IMR-90 (cell line): ENCODE measurements at regions not wholly inside any gene's neighbourhood (a gene's known extent, or its start where the extent isn't known, plus 50 kb on each side); places are given as distances from the start of the nearest gene placed in this dataset.

ENCODE experiments used
- ATAC-seq: fragments of 200-7000 bp; cut with Tn5 transposase; 2 replicates; pipeline ENCODE4 v1.9.1; 2020; ENCODE audit warnings: low read depth, mild to moderate bottlenecking, moderate library complexity
- BruUV-seq: library from RNA; stranded (reverse); fragments of 400-500 nt; replicated peaks from 2 replicates; lab custom pipeline; 2021; lab: Mats Ljungman, UMichigan
- CTCF ChIA-PET: fragments of 300-600 bp; formaldehyde crosslinking; extraction: SDS; loops from one replicate; lab custom pipeline; 2021; ENCODE audit warnings: antibody characterized with exemption; lab: Yijun Ruan, JAX
- POLR2A ChIA-PET: fragments of 300-600 bp; sonication (Branson Sonifier 250); formaldehyde crosslinking; loops from one replicate; lab custom pipeline; 2022; ENCODE audit warnings: antibody characterized with exemption; ENCODE audit not compliant: unreplicated experiment; lab: Charles Lee
- DNase-seq: peaks from one replicate; pipeline ENCODE4 v3.0.0; 2013
- H2AFZ ChIP-seq: replicated peaks from 2 replicates; pipeline ENCODE3; 2013; ENCODE audit warnings: low read length, mild to moderate bottlenecking; ENCODE audit not compliant: poor library complexity
- H2AK5ac ChIP-seq: 2 replicates; pipeline ENCODE4 v1.6.1; 2013; ENCODE audit warnings: low read depth, low read length, inconsistent platforms
- H2AK9ac ChIP-seq: replicated peaks from 2 replicates; pipeline ENCODE3; 2013; ENCODE audit warnings: mild to moderate bottlenecking, low read depth, low read length, moderate library complexity; ENCODE audit not compliant: poor library complexity
- H2BK120ac ChIP-seq: 2 replicates; pipeline ENCODE4 v1.6.1; 2013; ENCODE audit warnings: low read depth, low read length, inconsistent platforms
- H2BK15ac ChIP-seq: 3 replicates; pipeline ENCODE4 v1.6.1; 2013; ENCODE audit warnings: low read depth, low read length, inconsistent platforms
- H2BK20ac ChIP-seq: 2 replicates; pipeline ENCODE4 v1.6.1; 2013; ENCODE audit warnings: low read depth, mild to moderate bottlenecking, inconsistent platforms, low read length, moderate library complexity
- H2BK5ac ChIP-seq: 2 replicates; pipeline ENCODE4 v1.6.1; 2013; ENCODE audit warnings: mild to moderate bottlenecking, low read depth, low read length, inconsistent platforms; ENCODE audit not compliant: poor library complexity, severe bottlenecking
- H3K14ac ChIP-seq: replicated peaks from 2 replicates; pipeline ENCODE4 v1.6.1; 2013; ENCODE audit warnings: low read depth, low read length, inconsistent platforms
- H3K18ac ChIP-seq: 2 replicates; pipeline ENCODE4 v1.6.1; 2013; ENCODE audit warnings: low read depth, low read length, control low read depth
- H3K23ac ChIP-seq: 2 replicates; pipeline ENCODE4 v1.6.1; 2013; ENCODE audit warnings: low read depth, low read length, inconsistent platforms
- H3K27ac ChIP-seq: 2 replicates; pipeline ENCODE4 v1.5.1; 2013; ENCODE audit warnings: mild to moderate bottlenecking, control low read depth, low read length; ENCODE audit not compliant: insufficient read depth
- H3K27me3 ChIP-seq: 2 replicates; pipeline ENCODE4 v1.6.1; 2013; ENCODE audit warnings: low read length; ENCODE audit not compliant: control insufficient read depth, insufficient read depth
- H3K36me3 ChIP-seq: 2 replicates; pipeline ENCODE4 v1.6.1; 2013; ENCODE audit warnings: low read length, mixed read lengths; ENCODE audit not compliant: control insufficient read depth, insufficient read depth
- H3K4ac ChIP-seq: 2 replicates; pipeline ENCODE4 v1.6.1; 2013; ENCODE audit warnings: low read depth, low read length, inconsistent platforms
- H3K4me1 ChIP-seq: 2 replicates; pipeline ENCODE4 v1.6.1; 2013; ENCODE audit warnings: low read length, mixed read lengths; ENCODE audit not compliant: control insufficient read depth, insufficient read depth
- H3K4me2 ChIP-seq: 2 replicates; pipeline ENCODE4 v1.6.1; 2013; ENCODE audit warnings: low read depth, mild to moderate bottlenecking, control low read depth, low read length, moderate library complexity
- H3K4me3 ChIP-seq: 2 replicates; pipeline ENCODE4 v1.5.1; 2013; ENCODE audit warnings: low read depth, mild to moderate bottlenecking, control low read depth, low read length, moderate library complexity; ENCODE audit not compliant: insufficient read depth
- H3K56ac ChIP-seq: 2 replicates; pipeline ENCODE4 v1.6.1; 2013; ENCODE audit warnings: low read length, inconsistent platforms; ENCODE audit not compliant: insufficient read depth; ENCODE audit errors: extremely low read depth
- H3K79me1 ChIP-seq, 2 experiments: 2 replicates each; pipeline ENCODE4 v1.6.1; 2013; ENCODE audit warnings: low read length in 2 of 2, inconsistent platforms in 1 of 2, low read depth in 1 of 2
- H3K9ac ChIP-seq: 2 replicates; pipeline ENCODE4 v1.6.1; 2013; ENCODE audit warnings: low read depth, low read length, control low read depth
- H3K9me1 ChIP-seq: 2 replicates; pipeline ENCODE4 v1.6.1; 2013; ENCODE audit warnings: low read length, inconsistent platforms; ENCODE audit not compliant: insufficient read depth
- H3K9me3 ChIP-seq: 2 replicates; pipeline ENCODE4 v1.6.1; 2013; ENCODE audit warnings: low read length; ENCODE audit not compliant: control insufficient read depth, insufficient read depth
- H4K20me1 ChIP-seq: 2 replicates; pipeline ENCODE4 v1.6.1; 2013; ENCODE audit warnings: low read length, inconsistent platforms; ENCODE audit not compliant: insufficient read depth
- H4K5ac ChIP-seq: 2 replicates; pipeline ENCODE4 v1.6.1; 2013; ENCODE audit warnings: mild to moderate bottlenecking, low read depth, low read length, control low read depth
- H4K8ac ChIP-seq, 2 experiments: 2 replicates each; pipeline ENCODE4 v1.6.1; 2013; ENCODE audit warnings: low read depth in 2 of 2, low read length in 2 of 2, control low read depth in 1 of 2, inconsistent platforms in 1 of 2
- H4K91ac ChIP-seq: 2 replicates; pipeline ENCODE4 v1.6.1; 2013; ENCODE audit warnings: low read depth, low read length, inconsistent platforms; ENCODE audit not compliant: insufficient read depth
- BHLHE40 ChIP-seq: fragments of 150-350 bp; IDR thresholded peaks from 2 replicates; pipeline ENCODE4 v1.6.1; 2016; ENCODE audit warnings: mild to moderate bottlenecking, low read depth, low read length
- CEBPB ChIP-seq: IDR thresholded peaks from 2 replicates; pipeline ENCODE4 v1.6.1; 2012; ENCODE audit warnings: low read depth, low read length, improper control_type of control experiment
- CTCF ChIP-seq: conservative IDR thresholded peaks from 2 replicates; pipeline ENCODE4 v1.5.1; 2012; ENCODE audit warnings: mild to moderate bottlenecking, low read depth, low read length, improper control_type of control experiment
- MAFK ChIP-seq: IDR thresholded peaks from 2 replicates; pipeline ENCODE4 v1.6.1; 2012; ENCODE audit warnings: low read depth, low read length, improper control_type of control experiment
- MAZ ChIP-seq: IDR thresholded peaks from 2 replicates; pipeline ENCODE4 v1.6.1; 2012; ENCODE audit warnings: low read depth, mild to moderate bottlenecking, low read length, improper control_type of control experiment, moderate library complexity, borderline replicate concordance
- MXI1 ChIP-seq: IDR thresholded peaks from 2 replicates; pipeline ENCODE4 v1.6.1; 2012; ENCODE audit warnings: low read depth, mild to moderate bottlenecking, low read length, moderate library complexity, borderline replicate concordance
- POLR2A ChIP-seq: IDR thresholded peaks from 2 replicates; pipeline ENCODE4 v1.6.1; 2012; ENCODE audit warnings: mild to moderate bottlenecking, low read depth, low read length
- RAD21 ChIP-seq: IDR thresholded peaks from 2 replicates; pipeline ENCODE4 v1.6.1; 2012; ENCODE audit warnings: low read length, improper control_type of control experiment
- RFX5 ChIP-seq: IDR thresholded peaks from 2 replicates; pipeline ENCODE4 v1.8.0; 2012; ENCODE audit warnings: low read depth, mild to moderate bottlenecking, low read length, moderate library complexity
- WGBS, 2 experiments: methylation state at CpG; one replicate each; pipeline versions ENCODE4 v1.1.5 to v1.1.7; 2013; ENCODE audit warnings: missing lambda C conversion rate in 2 of 2; ENCODE audit not compliant: insufficient read length in 1 of 2; ENCODE audit errors: extremely low coverage in 2 of 2; 5-methylcytosine and 5-hydroxymethylcytosine counted together
- dilution Hi-C: fragments of 300-500 bp; cut with HindIII; formaldehyde crosslinking; loops from one replicate; pipeline ENCODE4 v1.14.3; 2018; ENCODE audit warnings: low sequenced_read_pairs; ENCODE audit not compliant: unreplicated experiment
- in situ Hi-C: fragments of 300-500 bp; cut with MboI; formaldehyde crosslinking; loops from 3 replicates; pipeline ENCODE4 v1.14.3; 2019; ENCODE audit warnings: low sequenced_read_pairs, inconsistent platforms, mixed read lengths
- intact Hi-C: fragments of 100-400 bp; cut with micrococcal nuclease; formaldehyde crosslinking; loops from 2 replicates; pipeline ENCODE4 v1.10.0; 2022

GRCh38 chr2:220044383-220044782 is 417.0 kb downstream of the SLC4A3 start:
- BruUV-seq: no TSS peak
- Histone ChIP-seq H2AK9ac (no peak overlapping the region), H3K4me2 (no peak overlapping the region), H3K27me3 (no peaks in the 10 kb centered on the region), H4K8ac (peak overlapping the region in 1 of 2 experiments; percentile 38; a peak in 2 of 4 replicates), H3K18ac (peak overlapping the region; percentile 49; the same call in 1 of the 2 replicates), H4K5ac (peak overlapping the region; percentile 4; the same call in 1 of the 2 replicates), H3K56ac (0 out of 2 replicates have a peak overlapping the region, but pooled peaks have one; percentile 16), H3K4ac (peak overlapping the region; percentile 71), H3K9me1 (peaks cover 2% of the 10 kb centered on the region), H3K9ac (no peak overlapping the region), H3K14ac (peak overlapping the region; percentile 58), H2BK5ac (no peak overlapping the region), H2AK5ac (peak overlapping the region; percentile 56; the same call in 1 of the 2 replicates), H3K4me3 (no peak overlapping the region), H3K4me1 (peaks cover 5% of the 10 kb centered on the region), H4K91ac (peak overlapping the region; percentile 61), H3K9me3 (no peaks in the 10 kb centered on the region), H3K79me1 (no peaks in the 10 kb centered on the region), H4K20me1 (no peaks in the 10 kb centered on the region), H2AFZ (no peak overlapping the region), H2BK15ac (peak overlapping the region; percentile 55; the same call in 1 of the 3 replicates), H2BK20ac (peak overlapping the region; percentile 86), H3K27ac (no peak overlapping the region), H2BK120ac (peak overlapping the region; percentile 87), H3K36me3 (no peaks in the 10 kb centered on the region), H3K23ac (peak overlapping the region; percentile 77)
- dilution Hi-C loops: no loop called here
- in situ Hi-C loops: no loop called here
- ChIA-PET CTCF (no interaction called here), POLR2A (no interaction called here)
- no CpG with 5 or more reads among the region's 1 CpG for WGBS, 2 experiments
- ATAC-seq: no peak
- intact Hi-C loops: loop anchor here (10.0 kb wide), 1 partner anchor 130 kb away; no protein-coding TSS in a partner anchor
- no peak for DNase-seq
- no peak for TF ChIP-seq MAZ
- TF ChIP-seq RFX5: no peak
- no peak for TF ChIP-seq MXI1
- no peak for TF ChIP-seq CTCF
- no peak for TF ChIP-seq RAD21
- no peak for TF ChIP-seq POLR2A
- no peak for TF ChIP-seq MAFK
- TF ChIP-seq CEBPB: no peak
- no peak for TF ChIP-seq BHLHE40
